NOMO-1 treated with DMSO at 0.1 percent for 48 hours (cell line): ENCODE measurements at regions not wholly inside any gene's neighbourhood (a gene's known extent, or its start where the extent isn't known, plus 50 kb on each side); places are given as distances from the start of the nearest gene placed in this dataset.
"Not testable (repeated sequence)": the region's sequence is repeated elsewhere in the genome, so short reads cannot be mapped to it uniquely, and the experiment has no call there.

Experiments
- DNase-seq: peaks from one replicate; lab custom pipeline; 2025; ENCODE audit not compliant: unreplicated experiment; lab: John Stamatoyannopoulos, UW

GRCh38 chr16:52976539-52977167 is 76.0 kb downstream of the CHD9NB start:
- DNase-seq, result no peak

- no peak for DNase-seq
Measured at GRCh38 chr16:52967744-52968143, 85.0 kb downstream of the CHD9NB start.

DNA sequence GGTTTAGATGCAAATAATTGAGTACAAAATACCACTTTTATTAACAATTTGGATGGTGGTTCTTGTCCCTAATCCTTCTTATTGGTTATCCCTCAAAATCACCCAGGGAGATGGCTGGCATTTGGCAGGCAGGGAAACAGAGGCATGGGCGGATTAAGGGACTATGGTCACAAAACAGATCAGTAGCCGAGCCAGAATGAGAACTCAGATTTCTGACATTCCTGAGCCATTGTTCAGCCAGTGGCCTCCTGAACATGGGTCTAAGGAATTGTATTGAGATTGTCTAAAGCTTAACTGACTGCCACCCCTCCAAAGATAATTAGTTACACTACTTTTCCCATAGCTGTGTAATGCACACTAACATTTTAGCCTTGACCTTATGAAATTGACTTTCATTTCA is 88.4 kb downstream of the CHD9NB start:
- no peak for DNase-seq

GRCh38 chr16:52963855-52964242 is 88.8 kb downstream of the CHD9NB start:
- no peak for DNase-seq

- no peak for DNase-seq
Measured at GRCh38 chr16:52963212-52963854, 89.4 kb downstream of the CHD9NB start.

DNA sequence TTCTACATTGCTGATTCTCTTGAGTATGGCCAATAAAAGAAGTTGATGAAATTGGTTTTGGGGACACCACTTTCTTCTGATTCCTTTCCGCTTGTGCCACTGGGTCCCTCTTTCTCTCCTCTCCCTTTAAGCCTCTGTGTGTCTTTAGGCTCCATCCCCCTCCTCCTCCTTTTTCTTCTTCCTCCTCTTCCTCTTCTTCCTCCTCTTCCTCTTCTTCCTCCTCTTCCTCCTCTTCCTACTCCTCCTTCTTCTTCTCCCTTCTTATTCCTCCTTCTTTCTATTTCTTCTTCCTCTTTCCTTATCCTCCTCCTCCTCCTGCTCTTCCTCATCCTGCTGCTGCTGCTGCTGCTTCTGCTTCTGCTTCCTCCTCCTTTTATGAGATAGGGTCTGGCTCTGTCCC is 93.7 kb downstream of the CHD9NB start:
- DNase-seq, result no peak

GRCh38 chr16:52957199-52957598 is 95.5 kb downstream of the CHD9NB start:
- DNase-seq, result no peak

GRCh38 chr16:52956044-52956443 is 96.7 kb downstream of the CHD9NB start:
- no peak for DNase-seq

DNA sequence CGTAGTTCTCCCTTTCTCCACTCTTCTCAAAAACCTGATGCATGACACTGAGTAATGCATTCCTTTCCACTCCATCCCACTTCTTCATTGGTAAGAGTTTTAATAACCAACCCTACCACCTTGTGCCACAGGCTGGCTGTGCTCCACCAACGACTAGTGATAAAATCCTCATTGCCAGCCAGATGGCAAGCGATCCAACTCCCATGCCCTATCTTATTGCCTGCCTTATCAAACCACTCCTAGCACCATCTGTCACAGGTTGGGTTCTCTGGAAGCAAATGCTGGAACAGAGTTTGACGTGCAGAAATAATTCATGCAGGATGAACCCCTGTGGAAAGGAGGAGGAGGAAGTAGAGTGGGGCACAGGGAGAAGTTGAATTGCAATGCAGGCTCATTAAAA is 99.5 kb downstream of the CHD9NB start:
- DNase-seq, result no peak

GRCh38 chr16:52948946-52949345 is 103.8 kb downstream of the CHD9NB start:
- DNase-seq, result no peak

DNA sequence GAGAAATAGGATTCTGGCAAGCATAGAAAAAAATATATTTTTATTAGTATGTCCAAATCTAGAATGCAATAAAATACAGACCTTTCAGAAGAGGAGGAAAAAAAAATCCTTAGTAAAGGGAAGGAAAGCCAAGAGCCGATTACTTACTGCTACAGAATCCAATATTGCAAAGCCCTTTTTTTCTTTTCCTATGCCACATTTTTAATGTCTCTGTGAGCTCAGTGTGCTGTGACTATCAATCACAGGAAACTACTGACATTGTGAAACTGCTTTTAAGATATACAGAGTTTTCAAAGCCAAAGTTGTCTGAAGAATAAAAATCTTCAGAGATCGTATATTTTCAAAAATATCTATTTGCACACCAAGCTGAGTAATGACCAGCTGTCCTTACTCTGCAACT is 120.4 kb downstream of the CHD9NB start:
- no peak for DNase-seq

DNA sequence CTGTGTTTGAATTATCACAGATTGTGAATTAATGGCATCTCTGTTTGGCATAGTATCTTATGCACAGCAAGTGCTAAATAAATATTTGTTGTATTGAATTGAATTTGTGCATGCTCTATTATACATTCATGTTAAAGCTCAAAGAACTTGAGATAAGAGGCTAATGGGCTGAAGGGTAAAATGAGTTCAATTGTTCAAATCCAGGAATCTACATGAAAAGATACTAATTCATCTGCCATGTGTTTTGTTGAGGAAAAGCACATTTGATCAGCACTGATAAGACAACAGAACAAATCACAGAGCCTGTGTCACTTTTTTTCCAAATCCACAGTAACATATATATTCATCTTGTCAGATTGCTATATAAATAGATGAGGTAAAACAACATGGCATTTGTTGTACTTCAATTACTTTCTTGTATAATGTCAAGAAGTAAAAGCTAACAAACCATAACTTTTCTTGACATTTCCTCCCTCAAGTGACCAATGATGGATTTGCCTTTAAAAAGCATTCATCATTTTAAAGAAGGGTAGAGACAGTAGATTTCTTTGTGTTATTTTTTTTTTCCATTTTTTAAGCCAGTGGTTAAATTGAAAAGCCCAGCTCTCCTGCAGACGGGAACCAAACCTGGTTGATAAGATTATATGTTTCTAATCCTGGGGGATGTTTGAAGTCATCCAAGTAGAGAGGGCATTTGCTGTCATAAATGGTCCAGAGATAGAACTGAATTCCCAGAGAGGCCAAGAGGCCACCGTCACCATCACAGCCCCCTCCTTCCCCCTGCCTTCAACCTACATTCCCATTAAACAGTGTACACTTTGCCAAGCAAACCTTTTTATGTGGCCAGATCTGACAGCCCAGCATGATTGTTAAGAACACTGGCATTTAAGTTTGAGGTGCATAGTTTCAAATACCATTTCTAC is 123.0 kb downstream of the CHD9NB start:
- DNase-seq, result no peak

DNA sequence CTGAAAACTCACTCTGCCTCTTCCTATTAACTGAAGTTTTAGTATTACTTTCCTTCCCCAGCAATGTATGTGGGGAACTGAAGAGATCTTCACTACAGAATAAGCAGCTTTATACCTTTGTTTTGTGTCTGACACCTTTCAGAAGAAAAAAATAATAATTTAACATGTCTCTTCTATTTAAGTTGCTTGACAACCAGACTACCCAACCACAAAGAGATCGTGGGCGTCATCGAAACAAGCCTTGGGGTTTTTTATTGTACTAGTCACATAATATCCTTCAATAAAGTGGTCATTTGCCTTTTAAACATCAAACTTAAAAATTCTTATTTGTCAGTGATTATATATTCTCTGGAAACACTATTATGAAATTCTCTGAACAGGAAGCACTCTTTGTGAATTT is 123.7 kb downstream of the CHD9NB start:
- DNase-seq, result no peak

DNA sequence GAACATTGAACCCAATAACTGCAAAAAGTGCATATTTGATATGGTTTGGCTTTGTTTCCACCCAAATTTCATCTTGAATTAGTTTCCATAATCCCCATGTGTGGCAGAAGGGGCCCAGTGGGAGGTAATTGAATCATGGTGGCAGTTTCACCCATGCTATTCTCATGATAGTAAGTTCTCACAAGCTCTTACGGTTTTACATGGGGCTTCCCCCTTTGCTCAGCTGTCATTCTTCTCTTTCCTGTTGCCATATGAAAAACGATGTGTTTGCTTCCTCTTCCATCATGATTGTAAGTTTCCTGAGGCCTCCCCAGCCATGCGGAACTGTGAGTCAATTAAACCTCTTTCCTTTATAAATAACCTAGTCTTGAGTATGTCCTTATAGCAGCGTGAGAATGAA is 127.6 kb downstream of the CHD9NB start:
- no peak for DNase-seq

GRCh38 chr16:52924162-52924561 is 128.5 kb downstream of the CHD9NB start:
- DNase-seq, result no peak

DNA sequence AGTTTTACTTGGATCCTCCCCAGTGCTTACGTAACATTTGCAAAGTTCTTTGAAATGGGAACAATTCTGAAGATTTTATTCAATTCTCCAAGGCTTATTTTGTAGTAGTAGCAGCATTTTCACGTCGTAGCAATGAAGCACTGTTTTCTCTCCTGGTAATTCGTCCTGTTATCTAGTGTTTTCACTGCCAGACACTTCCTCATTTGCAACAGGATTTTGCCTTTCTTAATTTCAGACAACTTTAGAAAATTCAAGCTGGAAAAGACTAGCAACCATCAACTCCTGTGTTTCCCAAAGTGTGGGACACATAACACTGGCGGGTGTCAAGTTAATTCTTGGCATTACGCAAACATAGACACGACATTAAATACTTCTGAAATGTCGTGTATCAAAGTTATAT is 131.6 kb downstream of the CHD9NB start:
- no peak for DNase-seq

DNA sequence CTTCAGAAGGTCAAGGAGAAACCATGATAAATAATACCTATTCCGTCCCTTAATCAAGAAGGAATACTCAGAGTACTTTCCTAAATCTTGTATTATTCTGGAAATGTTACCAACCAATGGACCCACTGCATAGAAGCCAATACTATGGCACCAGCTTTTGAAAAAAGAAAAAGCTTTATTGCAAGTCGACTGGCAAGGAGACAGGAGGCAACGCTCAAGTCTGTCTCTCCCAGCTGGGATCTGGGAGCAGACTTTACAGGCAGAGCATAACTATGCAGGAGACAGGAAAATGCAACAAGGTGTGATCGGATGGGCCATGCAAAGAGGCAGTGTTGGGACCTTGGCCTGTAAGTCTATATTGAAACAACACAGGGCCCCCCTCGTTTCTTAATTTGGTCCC is 132.4 kb downstream of the CHD9NB start:
- no peak for DNase-seq

DNA sequence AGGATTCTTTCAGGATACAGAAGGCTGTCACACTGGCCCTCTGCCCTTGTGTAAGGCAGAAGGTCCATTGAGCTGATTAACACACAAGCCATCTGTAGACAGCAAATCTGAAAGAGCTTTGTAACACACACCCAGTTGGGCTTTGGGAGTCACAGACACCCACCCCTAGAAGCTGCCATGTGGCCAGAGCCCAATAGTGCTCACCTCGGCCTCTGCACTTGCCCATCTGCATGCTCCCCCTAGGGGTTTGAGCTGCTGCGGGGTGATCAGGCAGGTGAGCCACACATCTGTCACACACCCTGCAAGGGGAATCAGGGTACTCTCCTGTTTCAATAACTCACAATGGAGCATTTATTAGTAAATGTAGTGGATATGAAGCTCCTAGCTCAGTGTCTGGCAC is 138.3 kb downstream of the CHD9NB start:
- DNase-seq, result no peak

- DNase-seq, result peak; percentile 14
Measured at GRCh38 chr16:52912565-52913173, 140.0 kb downstream of the CHD9NB start.

DNA sequence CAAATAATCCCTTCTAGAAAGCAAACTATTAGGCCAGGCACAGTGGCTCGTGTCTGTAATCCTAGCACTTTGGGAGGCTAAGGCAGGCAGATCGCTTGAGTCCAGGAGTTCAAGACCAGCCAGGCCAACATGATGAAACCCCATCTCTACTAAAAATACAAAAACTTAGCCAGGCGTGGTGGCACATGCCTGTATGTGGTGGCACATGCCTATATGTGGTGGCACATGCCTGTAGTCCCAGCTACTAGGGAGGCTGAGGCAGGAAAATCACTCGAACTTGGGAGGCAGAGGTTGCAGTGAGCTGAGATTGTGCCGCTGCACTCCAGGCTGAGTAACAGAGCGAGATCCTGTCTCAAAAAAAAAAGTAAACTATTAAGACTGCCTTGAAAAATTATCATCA is 144.6 kb downstream of the CHD9NB start:
- not testable (repeated sequence) for DNase-seq

DNA sequence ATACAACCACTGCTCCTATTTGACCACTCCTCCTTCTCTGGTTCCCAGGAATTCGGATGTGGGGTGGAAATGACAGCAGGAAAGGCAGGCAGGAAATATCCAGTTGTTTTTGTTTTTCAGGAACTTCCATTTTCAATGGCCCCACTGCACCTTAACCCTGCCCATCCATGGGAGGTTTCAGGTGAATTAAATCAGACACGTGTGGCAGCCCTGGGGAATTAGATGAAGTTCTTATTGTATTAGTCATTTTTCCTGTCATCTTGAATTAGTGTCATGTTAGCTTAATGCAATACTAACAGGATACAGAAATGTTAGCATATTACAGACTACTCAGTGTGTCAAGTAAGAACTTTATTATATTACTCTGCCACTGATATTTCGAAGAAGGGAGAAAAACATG is 146.4 kb downstream of the CHD9NB start:
- DNase-seq, result no peak
